GM12892 (cell line): ENCODE measurements at regions not wholly inside any gene's neighbourhood (a gene's known extent, or its start where the extent isn't known, plus 50 kb on each side); places are given as distances from the start of the nearest gene placed in this dataset.
"Not testable (repeated sequence)": the region's sequence is repeated elsewhere in the genome, so short reads cannot be mapped to it uniquely, and the experiment has no call there.

Source experiments
- DNase-seq: peaks from one replicate; pipeline ENCODE4 v3.0.0; 2011; ENCODE audit not compliant: insufficient read length
- FAIRE-seq: peaks from 2 replicates; lab custom pipeline; 2011; peaks lifted over from hg19 to GRCh38; lab: Jason Lieb, UNC
- POLR2A ChIP-seq: IDR thresholded peaks from 2 replicates; pipeline ENCODE4 v1.6.1; 2011; ENCODE audit warnings: low read depth, low read length, control low read depth
- POLR2AphosphoS5 ChIP-seq: IDR thresholded peaks from 2 replicates; pipeline ENCODE4 v1.6.1; 2011; ENCODE audit warnings: low read depth, low read length, control low read depth
- TAF1 ChIP-seq: IDR thresholded peaks from 2 replicates; pipeline ENCODE4 v1.6.1; 2011; ENCODE audit warnings: low read depth, mild to moderate bottlenecking, control low read depth, low read length, borderline replicate concordance

GRCh38 chr7:138245682-138246081, 169.4 kb downstream of the AKR1D1 start:
- DNase-seq, result no peak
- no peak for TF ChIP-seq POLR2A
- no peak for TF ChIP-seq TAF1
- no peak for TF ChIP-seq POLR2AphosphoS5
- no peak for FAIRE-seq

GRCh38 chr7:138246428-138246827, 170.2 kb downstream of the AKR1D1 start:
- FAIRE-seq, result no peak
- TF ChIP-seq POLR2AphosphoS5 (no peak), TAF1 (no peak), POLR2A (no peak)
- DNase-seq, result no peak

GRCh38 chr7:138247081-138247480, 170.8 kb downstream of the AKR1D1 start:
- DNase-seq (no peak), FAIRE-seq (no peak)
- TF ChIP-seq POLR2AphosphoS5 (no peak), TAF1 (no peak), POLR2A (no peak)

GRCh38 chr7:138247568-138248333, 171.5 kb downstream of the AKR1D1 start:
- no peak for DNase-seq
- no peak for FAIRE-seq
- no peak for TF ChIP-seq TAF1
- TF ChIP-seq POLR2AphosphoS5, result no peak
- no peak for TF ChIP-seq POLR2A

- FAIRE-seq (no peak), DNase-seq (no peak)
- TF ChIP-seq TAF1, result no peak
- TF ChIP-seq POLR2A, result no peak
- no peak for TF ChIP-seq POLR2AphosphoS5
Measured at GRCh38 chr7:138248609-138249008, 172.3 kb downstream of the AKR1D1 start.

- TF ChIP-seq POLR2AphosphoS5 (no peak), TAF1 (no peak), POLR2A (no peak)
- DNase-seq (no peak), FAIRE-seq (no peak)
Measured at GRCh38 chr7:138249975-138250374, 173.7 kb downstream of the AKR1D1 start.

- DNase-seq, FAIRE-seq: not testable (repeated sequence)
Measured at GRCh38 chr7:138252666-138253065, 176.4 kb downstream of the AKR1D1 start.

- DNase-seq (no peak), FAIRE-seq (no peak)
- no peak for TF ChIP-seq POLR2A
- no peak for TF ChIP-seq POLR2AphosphoS5
- no peak for TF ChIP-seq TAF1
Measured at GRCh38 chr7:138254444-138254843, 178.2 kb downstream of the AKR1D1 start.

GRCh38 chr7:138257459-138258196, 181.4 kb downstream of the AKR1D1 start:
- no peak for DNase-seq
- no peak for TF ChIP-seq POLR2AphosphoS5
- no peak for TF ChIP-seq TAF1
- no peak for TF ChIP-seq POLR2A
- FAIRE-seq, result peak; percentile 38

GRCh38 chr7:138258197-138258559, 181.9 kb downstream of the AKR1D1 start:
- FAIRE-seq, result no peak
- DNase-seq, result no peak
- TF ChIP-seq TAF1 (no peak), POLR2AphosphoS5 (no peak), POLR2A (no peak)

- no peak for FAIRE-seq
- no peak for DNase-seq
- no peak for TF ChIP-seq POLR2AphosphoS5
- no peak for TF ChIP-seq TAF1
- TF ChIP-seq POLR2A, result no peak
Measured at GRCh38 chr7:138259675-138260074, 183.4 kb downstream of the AKR1D1 start.

- DNase-seq (no peak), FAIRE-seq (no peak)
- TF ChIP-seq POLR2A, result no peak
- no peak for TF ChIP-seq POLR2AphosphoS5
Measured at GRCh38 chr7:138267934-138268333, 191.7 kb downstream of the AKR1D1 start.
